GM21423 (cell line): ENCODE measurements at regions not wholly inside any gene's neighbourhood (a gene's known extent, or its start where the extent isn't known, plus 50 kb on each side); places are given as distances from the start of the nearest gene placed in this dataset.

Experiments
- ATAC-seq: cut with Tn5 transposase; IDR thresholded peaks from one replicate; pipeline ENCODE4 v1.9.1; 2021; ENCODE audit warnings: mild to moderate bottlenecking, moderate library complexity; ENCODE audit not compliant: unreplicated experiment

DNA sequence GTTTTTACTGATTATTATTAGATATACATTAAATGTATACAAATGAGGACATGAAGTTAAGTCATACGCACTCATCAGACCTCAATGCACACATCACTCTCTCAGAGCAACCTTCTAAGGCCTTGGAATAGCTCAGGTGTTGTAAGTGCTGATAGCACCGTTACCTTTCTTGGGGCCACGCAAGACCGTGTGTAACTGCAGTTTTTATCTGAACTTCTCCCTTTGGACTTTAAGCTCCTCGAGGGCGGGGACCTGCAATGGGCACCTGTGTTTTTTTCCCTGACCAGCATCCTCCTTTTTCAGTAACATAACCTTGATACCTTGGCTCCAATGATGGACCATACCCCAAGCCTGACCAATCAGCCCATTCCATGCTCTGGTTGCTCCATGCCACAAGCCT, 136.5 kb upstream of the TMCC3 start:
- no peak for ATAC-seq

DNA sequence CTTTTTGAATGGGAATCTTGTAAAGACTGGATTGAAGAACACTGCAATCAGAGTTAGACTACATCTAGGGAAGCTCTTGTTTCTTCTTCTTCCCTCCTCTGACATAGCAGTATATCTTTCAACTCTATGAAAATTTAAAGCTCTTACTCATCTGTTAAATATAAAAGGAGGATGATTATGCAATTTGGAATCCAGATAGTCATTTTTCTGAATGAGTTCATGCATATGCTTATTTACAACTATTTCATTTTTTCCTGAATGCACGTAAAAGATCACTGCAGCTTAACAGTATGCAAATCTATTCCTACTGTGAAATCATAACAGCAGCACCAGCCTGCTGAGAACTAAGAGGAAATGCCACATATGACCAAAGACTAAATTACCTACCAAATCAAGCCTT, 133.5 kb upstream of the TMCC3 start:
- no peak for ATAC-seq

DNA sequence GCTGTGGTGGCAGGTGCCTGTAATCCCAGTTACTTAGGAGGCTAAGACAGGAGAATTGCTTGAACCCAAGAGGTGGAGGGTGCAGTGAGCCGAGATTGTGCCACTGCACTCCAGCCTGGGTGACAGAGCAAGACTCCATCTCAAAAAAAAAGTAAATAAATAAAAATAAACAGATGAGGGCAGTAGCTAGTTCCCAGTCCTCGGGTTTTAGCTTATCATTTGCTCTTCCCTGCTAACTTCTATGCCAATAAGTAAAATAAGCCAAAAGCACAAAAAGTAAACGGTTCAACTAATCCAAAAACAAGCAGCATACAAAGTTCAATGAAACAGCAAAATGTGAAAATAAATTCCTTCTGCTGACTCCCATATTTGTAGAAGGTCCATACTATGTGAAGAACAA, 133.0 kb upstream of the TMCC3 start:
- ATAC-seq: no peak

DNA sequence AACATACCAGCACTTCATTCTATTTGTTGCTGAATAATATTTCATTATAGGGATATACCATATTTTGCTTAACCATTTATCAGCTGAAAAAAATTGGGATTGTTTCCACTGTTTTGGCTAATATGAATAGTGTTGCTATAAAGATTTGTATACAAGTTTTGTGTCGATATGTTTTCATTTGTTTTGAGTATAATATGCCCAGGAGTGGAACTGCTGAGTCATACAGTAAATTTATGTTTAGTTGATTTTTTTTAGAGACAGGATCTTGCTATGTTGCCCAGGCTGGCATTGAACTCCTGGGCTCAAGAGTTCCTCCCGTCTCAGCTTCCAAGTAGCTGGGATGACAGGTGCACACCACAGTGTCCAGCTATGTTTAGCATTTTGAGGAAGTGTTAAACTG, 131.5 kb upstream of the TMCC3 start:
- no peak for ATAC-seq

- no peak for ATAC-seq
Measured at GRCh38 chr12:94779485-94779884, 129.1 kb upstream of the TMCC3 start.

- ATAC-seq: no peak
Measured at GRCh38 chr12:94777936-94778335, 127.6 kb upstream of the TMCC3 start.

GRCh38 chr12:94775710-94776109, 125.4 kb upstream of the TMCC3 start:
- no peak for ATAC-seq

- no peak for ATAC-seq
Measured at GRCh38 chr12:94771741-94772140, 121.4 kb upstream of the TMCC3 start.

DNA sequence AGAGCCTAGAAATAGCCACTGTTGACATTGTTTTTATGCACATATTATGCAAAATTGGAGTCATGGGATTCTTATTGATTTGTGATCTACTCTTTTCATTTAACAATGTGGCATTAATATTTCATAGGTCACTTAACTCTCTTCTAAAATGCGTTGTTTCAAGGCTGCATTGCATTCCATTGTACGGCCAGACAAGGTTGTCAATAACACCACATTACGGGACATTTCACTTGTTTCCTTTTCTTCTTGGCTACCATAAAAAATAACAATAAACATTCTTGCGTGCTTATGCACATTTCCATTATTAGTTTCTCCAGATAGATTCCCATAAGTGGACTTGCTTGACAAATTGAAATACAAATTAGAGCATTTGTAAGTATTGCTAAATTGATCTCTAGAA, 120.8 kb upstream of the TMCC3 start:
- no peak for ATAC-seq

DNA sequence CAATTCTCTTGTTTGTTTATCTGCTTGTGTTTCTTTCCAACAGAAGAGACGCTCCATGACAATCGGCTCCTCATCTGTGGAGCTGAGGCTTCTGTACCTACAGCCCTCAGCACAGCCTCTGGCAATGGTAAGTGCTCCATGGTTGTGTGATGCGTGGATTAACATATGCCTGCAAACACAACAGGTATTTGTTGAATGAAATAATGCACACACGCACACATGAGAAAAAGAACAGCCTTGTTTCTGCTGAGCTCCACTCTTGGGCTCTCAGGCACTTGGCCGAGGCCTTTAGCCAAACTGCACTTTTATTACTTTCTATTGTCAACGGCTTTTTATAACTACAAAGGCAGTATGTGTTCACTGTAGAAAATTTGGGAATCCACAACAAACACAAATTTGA, 120.4 kb upstream of the TMCC3 start:
- no peak for ATAC-seq

- ATAC-seq: no peak
Measured at GRCh38 chr12:94769776-94770759, 119.7 kb upstream of the TMCC3 start.

- peak; percentile 86 for ATAC-seq
Measured at GRCh38 chr12:94769047-94769420, 118.7 kb upstream of the TMCC3 start.

DNA sequence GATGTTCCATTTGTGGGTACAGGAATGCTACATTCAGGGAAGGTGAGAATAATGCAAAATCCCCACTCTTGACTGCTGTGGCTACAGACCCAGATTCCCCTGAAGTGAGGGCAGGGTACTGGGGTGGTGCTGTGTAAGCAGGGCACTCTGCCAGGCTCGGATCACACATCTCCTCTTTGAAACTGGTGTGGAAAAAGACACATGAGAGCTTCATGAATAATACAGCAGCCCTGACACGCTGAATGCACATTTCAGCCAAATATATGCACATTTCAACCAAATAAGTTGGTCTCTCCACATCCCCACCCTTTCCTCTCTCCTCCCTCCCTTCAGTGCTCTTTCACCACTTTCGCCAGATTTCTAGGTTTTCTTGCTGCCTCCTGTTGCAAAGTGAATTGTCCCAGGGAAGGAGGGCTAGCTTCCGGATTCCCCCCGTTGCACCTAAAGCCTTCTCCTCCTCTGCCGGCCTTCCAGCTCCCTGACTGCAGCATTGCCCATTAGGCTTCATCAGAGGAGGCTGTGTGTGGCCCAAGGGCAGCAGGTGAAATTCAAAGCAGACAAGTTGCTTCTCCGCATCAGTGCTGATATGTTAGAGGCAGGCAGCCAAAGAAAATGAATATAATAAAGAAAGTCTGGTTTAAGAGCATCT, 118.2 kb upstream of the TMCC3 start:
- ATAC-seq: peak; percentile 50

GRCh38 chr12:94767956-94768355, 117.6 kb upstream of the TMCC3 start:
- ATAC-seq: no peak

DNA sequence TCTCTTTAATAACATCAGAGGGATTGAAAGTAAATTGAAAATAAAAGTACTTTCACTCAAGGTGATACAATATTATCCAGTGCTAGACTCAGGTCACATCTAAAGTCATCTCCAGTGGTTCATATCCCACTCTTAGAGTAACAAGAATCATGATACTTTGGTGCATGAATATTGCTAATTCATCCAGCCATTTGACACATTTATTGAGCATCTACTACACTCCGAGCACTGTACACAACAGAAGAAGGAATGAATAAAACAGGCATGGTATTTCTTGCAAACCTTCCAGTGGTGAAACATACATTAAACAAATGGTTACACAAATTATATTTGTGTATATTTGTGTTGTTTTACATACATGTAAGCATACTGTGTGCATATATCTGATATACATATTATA, 116.0 kb upstream of the TMCC3 start:
- ATAC-seq: no peak

GRCh38 chr12:94763462-94763861, 113.1 kb upstream of the TMCC3 start:
- ATAC-seq: no peak

DNA sequence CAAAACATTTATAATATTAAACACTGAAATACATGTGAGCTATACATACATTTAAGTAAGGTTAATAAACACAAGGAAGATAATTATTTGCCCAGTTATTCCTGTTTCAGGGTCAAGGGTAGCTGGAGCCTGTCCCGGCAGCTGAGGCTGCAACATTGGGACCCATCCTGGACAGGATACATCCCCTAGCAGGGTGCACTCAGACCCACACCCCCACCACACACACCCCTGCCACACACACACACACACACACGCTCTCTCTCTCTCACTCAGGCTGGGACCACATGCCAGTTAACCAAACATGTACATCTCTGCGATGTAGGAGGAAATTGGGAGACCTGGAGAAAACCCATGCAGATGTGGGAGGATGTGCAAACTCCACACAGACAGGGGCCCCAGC, 112.6 kb upstream of the TMCC3 start:
- peak; percentile 17 for ATAC-seq

GRCh38 chr12:94762259-94762942, 112.0 kb upstream of the TMCC3 start:
- peak; percentile 78 for ATAC-seq

- ATAC-seq: no peak
Measured at GRCh38 chr12:94761559-94761958, 111.2 kb upstream of the TMCC3 start.

- ATAC-seq: no peak
Measured at GRCh38 chr12:94760786-94761185, 110.4 kb upstream of the TMCC3 start.

GRCh38 chr12:94756789-94757188, 106.4 kb upstream of the TMCC3 start:
- no peak for ATAC-seq

DNA sequence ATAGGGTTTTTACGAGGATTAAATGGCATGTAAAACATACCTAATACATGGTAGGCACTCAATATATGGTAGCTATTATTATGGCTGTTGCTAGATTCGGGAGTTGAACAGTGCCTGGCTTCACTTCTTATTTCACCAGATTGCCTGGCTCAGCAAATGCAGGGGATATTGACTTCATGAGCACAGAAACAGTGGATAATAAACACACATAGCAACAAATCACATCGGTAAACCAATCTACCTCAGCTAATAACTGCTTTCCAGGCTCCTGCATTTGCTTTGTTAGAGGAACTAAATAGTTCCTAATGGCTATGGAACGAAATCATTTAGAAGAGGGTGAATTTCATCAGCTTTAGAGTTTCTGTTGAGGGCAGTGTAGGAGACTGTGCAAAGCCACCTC, 105.2 kb upstream of the TMCC3 start:
- ATAC-seq: no peak
